ENCODE measurements at regions not wholly inside any gene's neighbourhood (a gene's known extent, or its start where the extent isn't known, plus 50 kb on each side); places are given as distances from the start of the nearest gene placed in this dataset.

DNA sequence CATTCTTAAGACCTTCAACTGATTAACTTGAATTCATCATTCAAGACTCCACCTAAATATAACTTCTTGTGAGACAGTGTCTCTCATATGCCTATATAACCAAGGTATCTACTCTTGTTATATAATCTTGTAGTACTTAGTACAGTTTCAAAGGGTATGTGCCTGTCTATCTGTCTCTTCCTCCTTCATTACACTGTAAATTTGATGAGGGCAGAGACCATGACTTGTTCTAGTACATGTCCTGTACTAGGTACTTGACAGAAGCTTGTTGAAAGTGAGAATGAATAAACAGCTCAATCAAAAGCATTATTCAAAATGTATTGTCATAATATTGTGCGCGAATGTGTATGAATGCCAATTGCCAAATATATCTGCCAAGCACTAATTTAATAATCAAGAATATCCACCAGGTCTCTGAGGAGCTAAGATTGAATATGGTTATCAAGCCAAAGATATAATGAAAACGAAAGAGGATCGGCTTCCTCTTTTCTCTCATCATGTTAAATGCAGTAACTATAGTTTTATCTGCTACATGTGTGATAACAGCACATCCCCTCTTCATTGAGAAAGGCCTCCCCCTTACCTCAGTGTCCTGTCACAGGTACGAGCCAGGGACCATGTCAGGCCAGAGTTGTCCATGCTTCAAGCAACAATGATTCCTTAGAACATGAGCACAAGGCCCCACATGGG, 117.3 kb downstream of the UCHL5 start:
- H3K27me3 ChIP-seq (ENCODE audit: control insufficient read depth in 4 of 4, insufficient read depth in 4 of 4, low read length in 3 of 4), result no peaks in the 10 kb centered on the region
- no peaks in the 10 kb centered on the region for H3K4me1 ChIP-seq (ENCODE audit: control insufficient read depth in 4 of 4, insufficient read depth in 4 of 4, low read length in 3 of 4)
- 94% methylated on average over 5 of the region's 5 CpGs for WGBS

More for the DNA sequence above, 117.3 kb downstream of the UCHL5 start:
- no peak overlapping the region for H3K9ac ChIP-seq (ENCODE audit: low read depth in 1 of 2, low read length in 2 of 2)
- no peak overlapping the region for H3K27ac ChIP-seq (ENCODE audit: low read depth in 1 of 2, low read length in 2 of 2)
- TF ChIP-seq, protein P1, sequence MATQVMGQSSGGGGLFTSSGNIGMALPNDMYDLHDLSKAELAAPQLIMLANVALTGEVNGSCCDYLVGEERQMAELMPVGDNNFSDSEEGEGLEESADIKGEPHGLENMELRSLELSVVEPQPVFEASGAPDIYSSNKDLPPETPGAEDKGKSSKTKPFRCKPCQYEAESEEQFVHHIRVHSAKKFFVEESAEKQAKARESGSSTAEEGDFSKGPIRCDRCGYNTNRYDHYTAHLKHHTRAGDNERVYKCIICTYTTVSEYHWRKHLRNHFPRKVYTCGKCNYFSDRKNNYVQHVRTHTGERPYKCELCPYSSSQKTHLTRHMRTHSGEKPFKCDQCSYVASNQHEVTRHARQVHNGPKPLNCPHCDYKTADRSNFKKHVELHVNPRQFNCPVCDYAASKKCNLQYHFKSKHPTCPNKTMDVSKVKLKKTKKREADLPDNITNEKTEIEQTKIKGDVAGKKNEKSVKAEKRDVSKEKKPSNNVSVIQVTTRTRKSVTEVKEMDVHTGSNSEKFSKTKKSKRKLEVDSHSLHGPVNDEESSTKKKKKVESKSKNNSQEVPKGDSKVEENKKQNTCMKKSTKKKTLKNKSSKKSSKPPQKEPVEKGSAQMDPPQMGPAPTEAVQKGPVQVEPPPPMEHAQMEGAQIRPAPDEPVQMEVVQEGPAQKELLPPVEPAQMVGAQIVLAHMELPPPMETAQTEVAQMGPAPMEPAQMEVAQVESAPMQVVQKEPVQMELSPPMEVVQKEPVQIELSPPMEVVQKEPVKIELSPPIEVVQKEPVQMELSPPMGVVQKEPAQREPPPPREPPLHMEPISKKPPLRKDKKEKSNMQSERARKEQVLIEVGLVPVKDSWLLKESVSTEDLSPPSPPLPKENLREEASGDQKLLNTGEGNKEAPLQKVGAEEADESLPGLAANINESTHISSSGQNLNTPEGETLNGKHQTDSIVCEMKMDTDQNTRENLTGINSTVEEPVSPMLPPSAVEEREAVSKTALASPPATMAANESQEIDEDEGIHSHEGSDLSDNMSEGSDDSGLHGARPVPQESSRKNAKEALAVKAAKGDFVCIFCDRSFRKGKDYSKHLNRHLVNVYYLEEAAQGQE (IDR thresholded peaks at IDR 0.05), result no peak
- no peak for TF ChIP-seq TAF1 (conservative IDR thresholded peaks at IDR 0.05)
- no peak for TF ChIP-seq GABPA (IDR thresholded peaks at IDR 0.05 in 1 of 2, conservative IDR thresholded peaks at IDR 0.05 in 1 of 2)
- TF ChIP-seq, protein P2, sequence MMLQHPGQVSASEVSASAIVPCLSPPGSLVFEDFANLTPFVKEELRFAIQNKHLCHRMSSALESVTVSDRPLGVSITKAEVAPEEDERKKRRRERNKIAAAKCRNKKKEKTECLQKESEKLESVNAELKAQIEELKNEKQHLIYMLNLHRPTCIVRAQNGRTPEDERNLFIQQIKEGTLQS (IDR thresholded peaks at IDR 0.05), result no peak
- no peak for TF ChIP-seq CTCF (IDR thresholded peaks at IDR 0.05; ENCODE audit: low read depth, low read length, missing input control)
- TF ChIP-seq YY1 (IDR thresholded peaks at IDR 0.05), result no peak
- no peak for TF ChIP-seq RXRA (IDR thresholded peaks at IDR 0.05)
- TF ChIP-seq HNF4A (conservative IDR thresholded peaks at IDR 0.05), result no peak
- no peak for TF ChIP-seq HNF4G (IDR thresholded peaks at IDR 0.05)
- no peak for TF ChIP-seq EGR1 (IDR thresholded peaks at IDR 0.05; ENCODE audit: low read depth in 2 of 2)
- no peak for TF ChIP-seq FOXA1 (IDR thresholded peaks at IDR 0.05)
- no peak for TF ChIP-seq FOXA2 (IDR thresholded peaks at IDR 0.05)
- no peak for TF ChIP-seq SP1 (IDR thresholded peaks at IDR 0.05)
- TF ChIP-seq ZBTB33 (IDR thresholded peaks at IDR 0.05), result no peak
- TF ChIP-seq JUND (IDR thresholded peaks at IDR 0.05), result no peak
- TF ChIP-seq NR2F2 (IDR thresholded peaks at IDR 0.05), result no peak
- no peak for TF ChIP-seq MAX (IDR thresholded peaks at IDR 0.05)
- no peak for TF ChIP-seq RAD21 (IDR thresholded peaks at IDR 0.05)
- H3K4me3 ChIP-seq (ENCODE audit: low read depth in 1 of 3, low read length in 3 of 3), result no peak overlapping the region
- DNase-seq (ENCODE audit: low spot score), result no peak
- no peaks in the 10 kb centered on the region for H3K9me3 ChIP-seq (ENCODE audit: control insufficient read depth in 4 of 4, low read length in 3 of 4)
- no peaks in the 10 kb centered on the region for H3K36me3 ChIP-seq (ENCODE audit: control insufficient read depth in 4 of 4, insufficient read depth in 3 of 4, low read depth in 1 of 4, low read length in 3 of 4)
